HAP-1 (cell line): ENCODE measurements at regions not wholly inside any gene's neighbourhood (a gene's known extent, or its start where the extent isn't known, plus 50 kb on each side); places are given as distances from the start of the nearest gene placed in this dataset.
A peak's percentile ranks its signal among the peaks of the same experiment; 100 is the strongest.
"Not testable (repeated sequence)": the region's sequence is repeated elsewhere in the genome, so short reads cannot be mapped to it uniquely, and the experiment has no call there.

Experiments
- DNase-seq, 2 experiments: peaks; one replicate each; pipeline ENCODE4 v3.0.0-alpha.2; 2016 to 2020; ENCODE audit warnings: low spot score in 2 of 2
- H3K27me3 ChIP-seq: fragments of 250-450 bp; sonication (Bioruptor Pico); 2 replicates; pipeline ENCODE4 v1.5.1; 2020; ENCODE audit warnings: low read depth, mild to moderate bottlenecking, moderate library complexity
- H3K36me3 ChIP-seq: fragments of 250-450 bp; sonication (Bioruptor Pico); replicated peaks from 2 replicates; pipeline ENCODE4 v1.5.1; 2020; ENCODE audit warnings: mild to moderate bottlenecking
- H3K4me1 ChIP-seq: fragments of 250-450 bp; sonication (Bioruptor Pico); 2 replicates; pipeline ENCODE4 v1.5.1; 2020; ENCODE audit warnings: mild to moderate bottlenecking
- H3K4me3 ChIP-seq: fragments of 250-450 bp; sonication (Bioruptor Pico); 2 replicates; pipeline ENCODE4 v1.5.1; 2020; ENCODE audit warnings: mild to moderate bottlenecking, moderate library complexity
- H3K9me3 ChIP-seq: fragments of 250-450 bp; sonication (Bioruptor Pico); 2 replicates; pipeline ENCODE4 v1.5.1; 2020; ENCODE audit warnings: mild to moderate bottlenecking, moderate library complexity
- in situ Hi-C: fragments of 300-500 bp; cut with MboI; formaldehyde crosslinking; loops from 3 replicates; pipeline ENCODE4 v1.14.3; 2020; ENCODE audit warnings: low sequenced_read_pairs, inconsistent platforms, mixed read lengths

- in situ Hi-C loops: no loop called here
- no peak for DNase-seq
- H3K36me3 ChIP-seq: no peaks in the 10 kb centered on the region
- H3K4me1 ChIP-seq: peaks cover 3% of the 10 kb centered on the region; the same call in 1 of the 2 replicates
- H3K4me3 ChIP-seq: no peak overlapping the region
- H3K9me3 ChIP-seq: no peaks in the 10 kb centered on the region
- no peaks in the 10 kb centered on the region for H3K27me3 ChIP-seq
Observed at GRCh38 chr5:120790339-120790738, 326.2 kb downstream of the PRR16 start.

GRCh38 chr5:120792477-120792876, 328.4 kb downstream of the PRR16 start:
- H3K4me3 ChIP-seq: no peak overlapping the region
- H3K9me3 ChIP-seq: no peaks in the 10 kb centered on the region
- in situ Hi-C loops: no loop called here
- H3K27me3 ChIP-seq: no peaks in the 10 kb centered on the region
- peaks cover 3% of the 10 kb centered on the region; the same call in 1 of the 2 replicates for H3K4me1 ChIP-seq
- DNase-seq: peak in 1 of 2 experiments; percentile 40
- no peaks in the 10 kb centered on the region for H3K36me3 ChIP-seq

- peaks cover 3% of the 10 kb centered on the region; the same call in 1 of the 2 replicates for H3K4me1 ChIP-seq
- in situ Hi-C loops: no loop called here
- no peak for DNase-seq
- no peak overlapping the region for H3K4me3 ChIP-seq
- H3K27me3 ChIP-seq: no peaks in the 10 kb centered on the region
- H3K9me3 ChIP-seq: no peaks in the 10 kb centered on the region
- no peaks in the 10 kb centered on the region for H3K36me3 ChIP-seq
Observed at GRCh38 chr5:120794121-120794520, 330.0 kb downstream of the PRR16 start.

GRCh38 chr5:120803282-120803681, 339.2 kb downstream of the PRR16 start:
- H3K27me3 ChIP-seq: no peaks in the 10 kb centered on the region
- H3K36me3 ChIP-seq: no peaks in the 10 kb centered on the region
- no peaks in the 10 kb centered on the region for H3K9me3 ChIP-seq
- DNase-seq: peak in 1 of 2 experiments; percentile 49
- H3K4me1 ChIP-seq: peaks cover 5% of the 10 kb centered on the region; the same call in 1 of the 2 replicates
- in situ Hi-C loops: no loop called here
- no peak overlapping the region for H3K4me3 ChIP-seq

- in situ Hi-C loops: no loop called here
Observed at GRCh38 chr5:120805131-120805530, 341.0 kb downstream of the PRR16 start.

GRCh38 chr5:120806202-120806601, 342.1 kb downstream of the PRR16 start:
- DNase-seq: no peak
- Histone ChIP-seq H3K9me3 (no peaks in the 10 kb centered on the region), H3K4me1 (peaks cover 6% of the 10 kb centered on the region; the same call in 1 of the 2 replicates), H3K4me3 (no peak overlapping the region), H3K27me3 (no peaks in the 10 kb centered on the region), H3K36me3 (no peaks in the 10 kb centered on the region)
- in situ Hi-C loops: no loop called here

More at GRCh38 chr5:120805131-120805530, 341.0 kb downstream of the PRR16 start:
- H3K9me3 ChIP-seq: no peaks in the 10 kb centered on the region
- H3K4me1 ChIP-seq: peaks cover 6% of the 10 kb centered on the region; the same call in 1 of the 2 replicates
- no peak overlapping the region for H3K4me3 ChIP-seq
- H3K36me3 ChIP-seq: no peaks in the 10 kb centered on the region
- DNase-seq: no peak
- H3K27me3 ChIP-seq: no peaks in the 10 kb centered on the region

GRCh38 chr5:120808135-120808534, 344.0 kb downstream of the PRR16 start:
- Histone ChIP-seq H3K27me3 (no peaks in the 10 kb centered on the region), H3K36me3 (no peaks in the 10 kb centered on the region), H3K9me3 (no peaks in the 10 kb centered on the region), H3K4me3 (no peak overlapping the region), H3K4me1 (peaks cover 6% of the 10 kb centered on the region; the same call in 1 of the 2 replicates)
- in situ Hi-C loops: no loop called here
- peak in 1 of 2 experiments; percentile 9 for DNase-seq

- no peak overlapping the region for H3K4me3 ChIP-seq
- H3K36me3 ChIP-seq: no peaks in the 10 kb centered on the region
- H3K27me3 ChIP-seq: no peaks in the 10 kb centered on the region
- no peaks in the 10 kb centered on the region for H3K9me3 ChIP-seq
- peaks cover 6% of the 10 kb centered on the region; the same call in 1 of the 2 replicates for H3K4me1 ChIP-seq
- DNase-seq: no peak
- in situ Hi-C loops: no loop called here
Observed at GRCh38 chr5:120808606-120809005, 344.5 kb downstream of the PRR16 start.

- no peaks in the 10 kb centered on the region for H3K9me3 ChIP-seq
- no peak overlapping the region for H3K4me3 ChIP-seq
- no peaks in the 10 kb centered on the region for H3K27me3 ChIP-seq
- H3K36me3 ChIP-seq: no peaks in the 10 kb centered on the region
- no peak for DNase-seq
- in situ Hi-C loops: no loop called here
- H3K4me1 ChIP-seq: no peaks in the 10 kb centered on the region
Observed at GRCh38 chr5:120813551-120813950, 349.5 kb downstream of the PRR16 start.

GRCh38 chr5:120817044-120817985, 353.2 kb downstream of the PRR16 start:
- no peaks in the 10 kb centered on the region for H3K4me1 ChIP-seq
- peak; percentile 33 to 49 for DNase-seq
- no peak overlapping the region for H3K4me3 ChIP-seq
- H3K36me3 ChIP-seq: no peaks in the 10 kb centered on the region
- no peaks in the 10 kb centered on the region for H3K9me3 ChIP-seq
- in situ Hi-C loops: no loop called here
- no peaks in the 10 kb centered on the region for H3K27me3 ChIP-seq

- DNase-seq: peak in 1 of 2 experiments; percentile 20
- in situ Hi-C loops: no loop called here
- Histone ChIP-seq H3K36me3 (no peaks in the 10 kb centered on the region), H3K4me1 (no peaks in the 10 kb centered on the region), H3K9me3 (no peaks in the 10 kb centered on the region), H3K27me3 (no peaks in the 10 kb centered on the region), H3K4me3 (no peak overlapping the region)
Observed at GRCh38 chr5:120818128-120818527, 354.0 kb downstream of the PRR16 start.

- no peak overlapping the region for H3K4me3 ChIP-seq
- in situ Hi-C loops: no loop called here
- no peaks in the 10 kb centered on the region for H3K4me1 ChIP-seq
- H3K9me3 ChIP-seq: no peaks in the 10 kb centered on the region
- no peaks in the 10 kb centered on the region for H3K36me3 ChIP-seq
- H3K27me3 ChIP-seq: no peaks in the 10 kb centered on the region
- no peak for DNase-seq
Observed at GRCh38 chr5:120823328-120823727, 359.2 kb downstream of the PRR16 start.

- H3K9me3 ChIP-seq, H3K36me3 ChIP-seq, H3K4me1 ChIP-seq, H3K4me3 ChIP-seq, DNase-seq, H3K27me3 ChIP-seq, in situ Hi-C loops: not testable (repeated sequence)
Observed at GRCh38 chr5:120831646-120832045, 367.5 kb downstream of the PRR16 start.

GRCh38 chr5:120841830-120842229, 377.7 kb downstream of the PRR16 start:
- in situ Hi-C loops: no loop called here
- Histone ChIP-seq H3K4me3 (no peak overlapping the region), H3K36me3 (no peaks in the 10 kb centered on the region), H3K9me3 (no peaks in the 10 kb centered on the region), H3K4me1 (peaks cover 27% of the 10 kb centered on the region), H3K27me3 (no peaks in the 10 kb centered on the region)
- no peak for DNase-seq
